GM20431 (cell line): ENCODE measurements at regions not wholly inside any gene's neighbourhood (a gene's known extent, or its start where the extent isn't known, plus 50 kb on each side); places are given as distances from the start of the nearest gene placed in this dataset.

Experiments
- in situ Hi-C: fragments of 300-500 bp; cut with MseI, MboI; formaldehyde crosslinking; loops from one replicate; pipeline ENCODE4 v1.15.0; 2020; ENCODE audit warnings: low sequenced_read_pairs; ENCODE audit not compliant: unreplicated experiment

DNA sequence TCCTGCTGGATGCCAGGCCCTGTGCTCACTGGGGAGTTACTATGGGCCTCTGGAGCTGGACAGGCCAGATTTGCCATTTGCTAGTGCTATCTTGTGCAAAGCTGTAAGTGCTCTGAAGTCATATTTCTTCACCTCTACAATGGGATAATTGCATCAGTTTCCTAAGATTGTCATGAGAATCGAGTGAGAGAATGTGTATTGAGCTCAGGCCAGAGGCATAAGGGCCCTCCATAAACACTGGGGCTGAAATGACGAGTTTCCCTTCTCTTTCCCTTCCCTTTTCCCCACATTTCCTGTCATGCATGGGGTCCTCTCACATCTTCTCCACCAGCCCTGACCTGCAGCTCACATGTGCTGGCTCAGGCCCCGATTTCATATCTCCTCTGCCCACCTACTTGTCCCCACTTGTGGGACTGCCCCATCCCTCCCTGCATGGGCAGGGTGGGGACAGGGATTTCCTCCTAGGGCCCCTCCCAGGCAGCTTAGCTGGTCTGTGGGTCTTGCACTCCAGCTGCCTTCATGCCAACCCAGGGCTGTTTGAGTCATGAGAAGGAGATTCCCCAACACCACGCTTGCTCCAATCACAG is 358.8 kb downstream of the MID1IP1 start:
- in situ Hi-C loops: no loop called here

DNA sequence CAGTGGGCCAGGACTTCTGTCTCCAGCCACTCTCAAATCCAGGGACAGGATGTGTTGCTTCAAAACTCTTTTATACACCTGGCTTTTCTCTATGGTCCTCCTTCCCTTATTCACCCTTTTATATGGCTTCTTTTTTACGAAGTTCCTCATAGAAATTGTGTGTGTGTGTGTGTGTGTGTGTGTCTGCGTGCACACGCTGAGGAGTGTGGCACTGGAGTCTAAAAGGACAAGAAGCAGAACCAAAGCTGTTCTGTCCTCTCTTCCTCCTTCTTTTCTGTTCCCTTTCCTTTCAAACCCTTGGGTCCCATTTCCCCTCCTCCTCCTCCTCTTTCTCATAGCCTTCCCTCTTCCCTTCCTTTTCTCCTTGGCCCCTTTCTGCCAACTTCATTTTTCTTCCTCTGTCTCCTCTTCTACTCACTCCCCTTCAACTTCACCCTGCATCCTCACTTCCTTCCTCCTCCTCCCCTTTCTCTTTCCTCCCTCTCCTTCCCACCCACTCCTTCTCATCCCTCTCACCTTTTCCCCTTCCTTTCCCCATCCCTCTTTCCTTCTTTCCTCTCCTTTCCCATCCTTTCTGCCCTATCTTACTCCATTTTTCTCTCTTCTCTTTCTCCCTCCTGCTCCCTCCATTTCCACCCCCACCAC is 360.5 kb downstream of the MID1IP1 start:
- in situ Hi-C loops: no loop called here

DNA sequence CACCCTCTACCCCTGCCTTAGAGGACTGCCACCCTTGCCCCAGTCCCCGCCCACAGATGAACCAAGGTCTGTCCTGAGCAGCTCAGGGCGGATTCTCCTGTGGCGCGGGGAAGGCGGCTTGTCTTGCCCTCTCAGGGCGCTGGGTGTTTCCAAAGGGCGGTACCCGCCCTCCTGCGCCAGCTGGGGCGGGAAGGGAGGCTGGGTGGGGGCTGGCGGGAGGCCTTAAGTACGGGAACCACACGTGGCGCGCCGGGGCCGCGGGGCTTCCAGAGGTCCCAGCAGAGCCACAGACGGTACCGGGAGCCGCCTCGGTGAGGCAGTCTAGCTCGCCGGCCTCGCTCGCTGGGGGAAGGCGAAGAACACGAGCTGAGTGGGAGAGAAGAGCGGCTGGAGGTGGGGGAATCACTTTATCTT is 361.1 kb downstream of the MID1IP1 start:
- in situ Hi-C loops: no loop called here

DNA sequence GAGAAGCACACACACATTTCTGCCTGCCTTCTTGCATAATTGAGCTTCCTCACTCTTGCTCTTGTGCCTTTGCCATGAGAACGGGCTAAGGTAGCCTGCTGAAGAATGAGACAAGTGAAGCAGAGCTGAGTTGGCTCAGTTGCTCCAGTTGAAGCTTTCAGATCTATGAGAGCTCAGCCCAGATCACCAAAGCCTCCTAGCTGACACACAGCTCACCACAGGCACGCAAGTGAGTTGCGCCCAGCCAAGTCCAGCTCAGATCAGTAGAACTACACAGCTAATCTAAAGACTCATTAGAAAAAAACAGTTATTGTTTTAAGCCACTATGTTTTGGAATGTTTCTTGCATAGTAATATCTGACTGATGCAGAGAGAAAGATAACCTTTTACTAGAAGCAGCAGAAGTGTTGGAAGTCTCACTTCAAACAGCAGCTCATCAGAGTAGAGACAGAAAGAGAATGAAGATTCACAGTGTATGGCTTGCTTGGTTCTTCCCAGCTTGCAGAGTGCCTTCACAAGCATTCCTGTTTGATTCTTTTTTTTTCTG is 362.4 kb downstream of the MID1IP1 start:
- in situ Hi-C loops: no loop called here

DNA sequence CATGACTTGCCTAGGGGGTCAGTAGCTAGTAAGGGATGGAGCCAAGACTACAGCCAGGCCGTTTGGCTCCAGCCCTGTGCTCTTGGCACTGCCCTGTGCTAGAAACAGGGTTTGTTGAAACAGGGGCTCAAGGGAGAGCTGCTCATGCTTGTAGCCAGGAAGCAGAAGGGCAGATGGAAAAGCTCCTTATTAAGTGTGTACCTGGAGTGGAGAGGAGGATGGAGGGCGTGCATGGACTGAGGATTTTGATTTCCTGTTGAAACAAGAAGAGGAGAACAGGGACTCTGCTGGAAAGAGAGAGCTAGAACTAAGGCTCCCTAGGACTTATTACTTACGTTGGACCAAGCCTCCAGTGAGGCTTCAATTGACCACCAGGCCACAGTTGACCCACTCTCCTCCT is 363.0 kb downstream of the MID1IP1 start:
- in situ Hi-C loops: no loop called here

DNA sequence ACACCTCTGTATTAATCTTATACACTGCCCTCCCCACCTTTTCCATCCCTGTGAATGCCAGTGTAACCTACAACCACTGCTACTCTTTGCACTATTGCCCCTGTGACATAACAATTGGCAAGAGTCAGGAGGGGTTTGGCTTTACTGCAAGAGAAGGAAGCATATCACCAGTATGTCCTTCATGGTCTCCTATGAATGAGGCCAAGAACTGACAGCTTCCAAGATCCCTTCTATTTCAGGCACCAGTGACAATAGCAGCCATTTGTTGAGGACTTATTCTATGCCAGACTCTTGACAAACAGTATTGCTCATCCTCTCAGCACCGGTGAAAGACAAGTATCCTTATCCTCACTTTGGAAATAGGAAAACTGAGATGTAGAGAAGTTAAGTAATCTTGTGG is 363.9 kb downstream of the MID1IP1 start:
- in situ Hi-C loops: no loop called here

DNA sequence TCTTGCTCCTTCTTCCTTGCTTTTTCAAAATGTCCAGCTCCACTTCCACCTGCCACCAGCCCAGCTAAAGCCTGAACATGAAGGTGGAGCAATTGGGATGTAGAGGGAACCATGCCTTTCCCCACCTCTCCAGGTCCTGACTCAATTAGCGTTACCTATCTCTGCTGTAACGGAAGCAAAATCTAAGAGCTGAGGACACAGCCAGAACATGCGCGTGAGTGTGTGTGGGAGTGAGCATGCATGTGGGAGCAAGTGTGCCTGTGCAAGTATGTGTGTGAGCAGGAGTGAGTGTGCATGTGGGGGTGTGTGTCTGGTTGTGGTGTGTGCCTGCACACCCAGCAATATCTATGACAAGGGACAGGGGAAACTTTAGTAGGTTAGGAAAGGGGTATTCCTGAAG is 364.5 kb downstream of the MID1IP1 start:
- in situ Hi-C loops: no loop called here

DNA sequence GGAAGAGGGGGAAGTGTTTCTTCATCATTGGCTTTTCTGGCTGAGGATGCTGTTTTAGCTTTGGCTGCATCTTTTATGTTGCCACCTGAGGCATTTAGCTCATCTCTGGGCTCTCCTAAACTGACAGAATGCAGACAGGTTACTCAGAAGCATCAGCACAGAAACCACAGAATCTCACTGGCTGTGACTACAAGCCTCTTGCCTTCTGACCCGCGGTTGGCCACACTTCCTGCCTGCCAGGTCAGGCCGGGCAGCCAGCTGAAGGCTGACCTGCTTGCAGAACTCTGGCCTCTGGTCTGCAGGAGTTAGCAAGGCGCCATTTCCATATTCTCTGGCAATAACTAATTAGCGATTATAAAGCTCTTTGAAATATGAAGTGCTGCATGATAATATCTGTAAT is 366.5 kb downstream of the MID1IP1 start:
- in situ Hi-C loops: no loop called here

DNA sequence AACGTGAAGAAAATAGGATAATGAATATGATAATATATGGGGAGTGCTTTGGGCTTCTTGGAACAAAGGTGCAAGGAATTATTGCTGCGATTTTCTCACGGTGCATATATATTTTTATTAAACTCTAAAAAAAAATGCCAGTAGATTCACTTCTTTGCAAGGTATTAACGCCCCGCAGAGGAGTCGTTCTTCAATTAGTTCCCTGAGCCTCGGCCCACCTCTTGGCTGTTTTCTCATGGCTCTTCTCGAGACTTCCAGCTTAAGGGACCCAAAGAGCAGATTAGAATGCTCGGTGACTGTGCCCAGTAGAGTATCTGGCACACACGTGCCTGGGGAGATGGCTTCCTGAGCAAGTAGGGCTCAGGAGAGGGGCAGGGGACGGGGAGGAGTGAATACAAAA is 367.4 kb downstream of the MID1IP1 start:
- in situ Hi-C loops: no loop called here

DNA sequence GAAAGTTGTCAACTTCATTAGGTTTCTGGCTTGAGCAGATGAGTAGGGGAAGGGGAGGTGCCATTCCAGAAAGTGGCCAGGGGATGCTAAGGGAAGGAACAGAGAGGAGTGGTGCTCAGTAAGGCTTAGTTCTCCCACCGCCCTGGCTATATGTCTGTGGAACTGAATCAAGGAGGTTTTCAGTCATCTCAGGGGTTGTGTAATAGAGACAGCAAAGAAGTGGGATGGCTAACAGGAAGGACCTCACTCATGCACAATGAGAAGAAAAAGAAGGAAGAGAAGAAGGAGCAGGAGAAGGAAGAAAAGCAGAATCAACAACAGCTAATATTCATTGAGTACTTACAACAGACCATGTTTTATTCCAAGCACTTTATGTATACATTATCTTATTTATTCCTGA is 368.7 kb downstream of the MID1IP1 start:
- in situ Hi-C loops: no loop called here

DNA sequence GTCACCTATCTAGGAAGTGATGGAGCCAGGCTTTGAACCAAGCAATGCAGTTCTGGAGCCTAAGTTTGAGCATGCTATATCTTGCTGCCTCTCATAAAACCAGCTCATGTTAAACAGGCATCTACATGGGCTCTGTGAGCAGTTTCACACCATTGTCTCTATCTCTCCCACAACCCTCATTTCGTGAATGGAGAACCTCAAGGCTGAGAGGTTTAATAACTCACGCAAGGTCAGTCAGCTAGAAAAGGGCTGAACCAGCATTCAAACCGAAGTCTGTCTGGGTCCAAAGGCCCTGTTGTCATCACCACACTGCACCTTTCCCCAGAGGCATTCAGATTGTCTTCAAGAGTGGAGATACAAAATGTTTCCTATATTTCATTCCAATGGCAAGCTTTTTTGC is 369.2 kb downstream of the MID1IP1 start:
- in situ Hi-C loops: no loop called here

DNA sequence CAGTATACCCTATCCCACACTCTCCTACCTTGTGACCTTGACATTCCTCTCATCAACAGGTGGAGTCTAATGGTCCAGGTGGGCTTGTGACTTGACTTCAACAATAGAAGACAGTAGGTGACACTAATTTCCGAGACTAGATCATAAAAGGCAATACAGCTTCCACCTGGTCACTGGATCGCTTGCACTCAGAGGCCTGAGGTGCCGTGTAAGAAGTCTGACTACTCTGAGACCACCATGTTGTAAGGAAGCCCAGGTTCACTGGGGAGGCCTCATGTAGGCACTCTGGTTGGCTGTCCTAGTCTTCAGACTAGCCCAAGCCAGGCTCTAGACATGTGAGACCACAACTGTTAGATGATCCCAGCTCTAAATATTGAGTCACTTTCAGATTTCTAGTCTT is 370.4 kb downstream of the MID1IP1 start:
- in situ Hi-C loops: no loop called here

DNA sequence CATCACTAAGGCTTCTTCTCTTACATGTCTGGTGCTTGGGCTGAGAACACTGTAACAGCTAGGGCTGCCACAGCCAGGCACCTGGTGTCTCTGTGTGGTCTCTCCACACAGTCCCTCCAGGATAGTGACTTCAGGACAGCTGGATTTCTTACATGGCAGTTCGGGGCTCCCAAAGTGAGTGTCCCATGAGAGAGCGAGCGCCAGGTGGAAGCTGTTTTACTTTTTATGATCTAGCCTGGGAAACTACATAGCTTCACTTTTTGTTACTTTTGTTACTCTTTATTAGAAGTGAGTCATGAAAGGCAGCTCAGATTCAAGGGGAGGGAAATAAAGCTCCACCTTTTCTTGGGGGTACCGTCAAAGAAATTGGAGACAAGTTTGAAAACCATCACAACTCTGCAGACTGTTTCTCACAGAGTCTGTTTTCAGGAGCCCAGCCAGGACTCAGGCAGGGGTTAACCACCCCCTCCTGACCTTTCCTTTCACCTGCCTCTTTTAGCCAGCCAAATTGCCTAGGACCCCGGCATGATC is 373.0 kb downstream of the MID1IP1 start:
- in situ Hi-C loops: no loop called here

DNA sequence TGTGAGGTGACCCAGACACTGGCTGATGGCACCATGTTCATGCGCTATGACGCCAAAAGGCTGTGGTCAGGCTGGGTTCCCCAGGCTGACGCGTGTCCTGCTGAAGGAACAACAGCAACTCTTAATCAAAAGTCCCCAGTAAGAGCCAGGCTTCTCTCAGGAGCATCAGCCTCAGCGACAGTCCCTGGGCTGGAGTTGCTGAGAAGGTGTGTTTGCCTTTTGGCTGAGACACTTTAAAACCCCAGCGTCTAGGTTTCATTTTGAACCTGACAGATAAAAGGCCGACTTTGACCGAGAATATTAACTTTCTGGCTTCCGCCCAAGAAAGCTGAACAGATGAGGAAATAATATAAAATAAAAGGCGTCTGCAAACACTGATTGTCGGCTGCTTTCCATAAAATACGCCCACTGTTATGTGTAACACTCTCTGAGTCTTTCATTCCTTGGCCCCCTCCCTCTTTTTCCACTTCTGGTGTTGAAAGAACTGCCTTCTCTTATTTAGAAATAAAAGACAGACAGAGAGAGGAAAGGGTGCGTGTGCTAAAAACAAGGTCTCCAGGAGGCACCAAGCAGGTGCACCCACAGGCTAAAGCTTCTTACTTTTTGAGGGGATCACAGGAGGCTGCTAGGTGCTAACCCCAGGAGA is 373.6 kb downstream of the MID1IP1 start:
- in situ Hi-C loops: no loop called here

DNA sequence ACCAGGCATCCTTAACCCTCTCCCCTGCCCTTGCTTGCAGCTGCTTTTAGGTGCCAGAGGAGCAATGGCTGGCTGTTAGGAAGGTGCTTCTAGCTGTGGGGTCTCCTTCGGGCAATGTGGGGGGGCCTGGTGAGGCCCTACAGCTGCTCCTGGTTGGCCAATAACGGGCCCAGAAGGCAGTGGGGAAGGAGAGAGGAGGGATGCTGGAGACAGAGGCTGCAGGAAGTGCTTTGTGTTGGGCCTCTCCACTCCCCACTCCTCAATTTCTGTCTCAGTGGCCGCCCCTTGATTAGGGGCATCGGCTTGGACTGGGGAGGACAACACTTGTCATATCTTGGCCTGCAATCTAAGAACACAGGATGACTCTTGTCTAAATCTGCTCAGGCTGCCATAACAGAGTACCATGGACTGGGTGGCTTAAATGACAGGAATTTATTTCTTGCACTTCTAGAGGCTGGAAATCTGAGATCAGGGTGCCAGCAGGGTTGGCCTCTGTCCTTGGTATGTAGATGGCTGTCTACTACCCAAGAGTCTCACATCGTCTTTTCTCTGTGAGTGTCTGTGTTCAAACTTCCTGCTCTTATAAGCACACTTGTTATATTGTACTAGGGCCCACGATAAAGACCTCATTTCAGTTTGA is 374.3 kb downstream of the MID1IP1 start:
- in situ Hi-C loops: no loop called here

DNA sequence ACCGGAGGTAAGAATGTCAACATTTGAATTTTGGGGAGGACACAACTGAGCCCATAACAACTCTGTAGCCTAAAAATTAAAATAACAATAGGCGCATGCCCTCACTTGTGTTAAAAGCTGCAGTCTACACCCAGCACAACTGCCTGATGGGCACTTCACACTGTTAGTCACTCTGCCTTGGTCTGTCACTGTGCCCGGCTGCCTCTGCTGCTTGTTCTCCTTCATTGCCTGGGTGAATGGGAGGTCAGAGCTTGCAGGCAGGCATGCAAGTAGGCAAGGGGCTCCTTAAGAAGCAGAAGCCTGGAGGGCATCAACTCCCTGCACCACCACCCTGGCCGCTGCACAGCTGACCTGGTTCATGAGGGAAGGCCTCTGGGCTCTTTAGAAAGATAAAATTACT is 374.8 kb downstream of the MID1IP1 start:
- in situ Hi-C loops: no loop called here

DNA sequence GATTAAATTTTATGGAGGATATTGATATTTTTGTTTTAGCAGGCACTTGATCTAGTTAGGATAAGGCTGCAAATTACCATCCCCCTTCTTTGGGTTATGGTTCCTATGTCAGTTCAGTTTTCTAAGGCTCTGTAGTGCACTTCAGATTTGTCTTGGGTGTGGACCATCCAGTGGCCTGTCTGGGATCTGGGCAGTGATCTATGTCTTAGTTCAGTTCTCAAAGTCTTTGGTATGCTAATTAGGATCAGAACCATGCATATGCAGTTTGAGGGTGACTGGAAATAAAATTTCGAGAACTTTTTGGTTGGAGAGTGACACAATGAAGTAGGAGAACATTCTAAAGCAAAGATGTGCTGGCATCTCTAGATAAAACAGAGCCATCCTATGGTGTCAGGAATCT is 388.2 kb downstream of the MID1IP1 start:
- in situ Hi-C loops: no loop called here

DNA sequence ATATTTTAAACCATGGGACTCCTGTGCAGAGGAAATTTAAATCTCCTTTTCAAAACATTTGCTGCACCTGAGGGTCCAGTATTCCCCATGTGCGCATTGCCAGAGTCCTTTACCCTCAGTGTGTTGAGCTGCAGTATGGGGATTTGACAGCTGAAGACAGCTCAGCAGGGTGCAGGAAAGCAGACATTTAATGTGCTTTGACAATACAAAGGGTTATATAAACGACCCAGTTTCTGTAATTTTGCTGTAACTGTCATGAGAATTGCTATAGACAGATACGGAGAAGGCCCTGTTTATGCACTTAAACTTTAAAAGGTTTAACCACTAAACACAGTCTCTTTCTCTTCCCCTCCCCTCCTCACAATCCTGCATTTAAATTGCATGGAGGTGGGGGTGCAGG is 393.4 kb downstream of the MID1IP1 start:
- in situ Hi-C loops: no loop called here

DNA sequence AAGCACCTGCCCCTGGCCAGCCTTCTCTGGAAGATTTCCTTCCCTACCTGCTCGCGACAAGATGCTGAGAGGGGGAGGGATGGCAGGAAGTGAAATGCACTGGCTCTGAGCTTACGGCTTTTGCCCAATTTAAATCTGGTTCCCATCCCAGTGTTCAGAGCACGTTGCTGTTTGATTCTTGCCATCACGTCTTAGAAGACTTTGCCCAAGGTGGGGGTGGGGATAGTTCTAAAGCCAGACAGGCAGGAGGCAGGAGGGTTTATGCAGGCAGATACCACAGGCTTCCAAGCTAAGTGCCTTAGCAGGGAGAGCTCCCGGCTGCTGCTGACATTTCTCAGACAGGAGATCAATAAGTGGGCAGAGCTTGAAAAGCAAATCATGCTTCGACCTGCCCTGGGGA is 393.9 kb downstream of the MID1IP1 start:
- in situ Hi-C loops: no loop called here

DNA sequence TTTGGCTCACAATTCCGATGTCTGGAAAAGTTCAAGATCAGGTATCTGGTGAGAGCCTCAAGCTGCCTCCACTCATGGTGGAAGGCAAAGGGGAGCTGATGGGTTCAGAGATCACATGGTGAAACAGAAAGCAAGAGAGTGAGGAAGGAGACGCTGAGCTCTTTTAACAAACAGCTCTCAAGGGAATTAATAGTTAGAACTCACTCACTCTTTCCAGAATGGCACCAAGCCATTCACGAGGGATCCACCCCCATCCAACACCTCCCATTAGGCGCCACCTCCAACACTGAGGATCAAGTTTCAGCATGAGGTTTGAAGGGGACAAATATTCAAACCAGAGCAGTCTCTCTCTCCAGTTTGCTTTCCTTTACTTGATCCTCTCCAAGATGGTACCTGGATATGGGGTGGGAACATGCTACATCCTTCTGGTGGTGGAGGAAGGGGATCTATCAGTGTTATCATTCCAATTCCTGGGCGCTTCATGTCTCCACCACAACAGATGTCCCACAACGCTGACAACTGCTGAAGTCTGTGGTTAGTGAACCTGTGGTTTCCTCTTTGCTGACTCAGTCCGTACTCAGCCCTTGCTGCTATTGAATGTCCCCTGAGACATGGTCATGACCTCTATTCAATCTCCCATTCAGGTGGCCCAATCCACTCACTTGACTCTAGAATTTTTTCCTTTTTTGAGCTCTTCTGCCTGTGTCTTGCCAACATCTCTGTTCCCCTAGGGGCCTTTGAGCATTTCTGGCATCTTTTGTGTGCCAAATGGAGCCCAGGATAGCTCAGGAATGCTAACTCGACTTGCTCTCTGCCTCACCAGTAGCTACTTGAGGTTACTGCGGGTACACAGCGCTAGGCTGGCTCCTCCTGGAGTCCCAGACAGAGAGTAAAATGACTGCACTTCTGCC is 395.2 kb downstream of the MID1IP1 start:
- in situ Hi-C loops: no loop called here
